Neural progenitor cell (in vitro differentiated cells): ENCODE measurements at regions not wholly inside any gene's neighbourhood (a gene's known extent, or its start where the extent isn't known, plus 50 kb on each side); places are given as distances from the start of the nearest gene placed in this dataset.

ENCODE experiments used
- DNase-seq: peaks from one replicate; pipeline ENCODE4 v3.0.0-alpha.2; 2016; ENCODE audit warnings: low spot score
- H2AFZ ChIP-seq: fragments of 200-600 bp; sonication (generic); replicated peaks from 2 replicates; pipeline ENCODE4 v1.6.1; 2016; ENCODE audit warnings: antibody characterized with exemption
- H3F3A ChIP-seq: fragments of 200-600 bp; sonication (generic); 2 replicates; pipeline ENCODE4 v1.6.1; 2016; ENCODE audit warnings: antibody characterized with exemption, low read depth
- H3K27ac ChIP-seq: fragments of 200-600 bp; sonication (generic); 2 replicates; pipeline ENCODE4 v1.5.1; 2016; ENCODE audit warnings: mild to moderate bottlenecking
- H3K27me3 ChIP-seq: fragments of 200-600 bp; sonication (generic); 2 replicates; pipeline ENCODE4 v1.6.1; 2016; ENCODE audit warnings: mild to moderate bottlenecking, moderate library complexity
- H3K36me3 ChIP-seq: fragments of 200-600 bp; sonication (generic); 2 replicates; pipeline ENCODE4 v1.5.1; 2016
- H3K4me1 ChIP-seq: fragments of 200-600 bp; sonication (generic); 2 replicates; pipeline ENCODE4 v1.6.1; 2016; ENCODE audit warnings: mixed run types
- H3K4me2 ChIP-seq: fragments of 200-600 bp; sonication (generic); 2 replicates; pipeline ENCODE4 v1.6.1; 2016
- H3K4me3 ChIP-seq: fragments of 200-600 bp; sonication (generic); 2 replicates; pipeline ENCODE4 v1.5.1; 2016
- H3K79me2 ChIP-seq: fragments of 200-600 bp; sonication (generic); 2 replicates; pipeline ENCODE4 v1.6.1; 2016; ENCODE audit warnings: low read depth
- H3K9ac ChIP-seq: fragments of 200-600 bp; sonication (generic); 2 replicates; pipeline ENCODE4 v1.6.1; 2016
- H3K9me3 ChIP-seq: fragments of 200-600 bp; sonication (generic); 2 replicates; pipeline ENCODE4 v1.5.1; 2016; ENCODE audit warnings: low read depth
- H4K20me1 ChIP-seq: fragments of 200-600 bp; sonication (generic); 2 replicates; pipeline ENCODE4 v1.6.1; 2016; ENCODE audit warnings: low read depth
- H3K27ac Mint-ChIP-seq: 3 replicates; pipeline ENCODE4 v1.8.0; 2021; ENCODE audit warnings: mixed read lengths
- H3K27me3 Mint-ChIP-seq: 2 replicates; pipeline ENCODE4 v1.8.0; 2022; ENCODE audit warnings: low read depth, mild to moderate bottlenecking, inconsistent platforms, moderate library complexity, mixed read lengths; ENCODE audit not compliant: insufficient read depth
- H3K36me3 Mint-ChIP-seq: 3 replicates; pipeline ENCODE4 v1.8.0; 2021; ENCODE audit warnings: mixed read lengths
- H3K4me1 Mint-ChIP-seq: 3 replicates; pipeline ENCODE4 v1.8.0; 2021; ENCODE audit warnings: mixed read lengths
- H3K4me3 Mint-ChIP-seq: 3 replicates; pipeline ENCODE4 v1.8.0; 2021; ENCODE audit warnings: mild to moderate bottlenecking, moderate library complexity, mixed read lengths
- H3K9me3 Mint-ChIP-seq: 3 replicates; pipeline ENCODE4 v1.8.0; 2020; ENCODE audit warnings: mixed read lengths
- CTCF ChIP-seq: fragments of 200-600 bp; sonication (generic); IDR thresholded peaks from 2 replicates; pipeline ENCODE4 v1.5.1; 2017; ENCODE audit warnings: antibody characterized with exemption, mild to moderate bottlenecking
- EZH2 ChIP-seq: fragments of 200-600 bp; sonication (generic); IDR thresholded peaks from 2 replicates; pipeline ENCODE4 v1.6.1; 2017; ENCODE audit warnings: antibody characterized with exemption, mild to moderate bottlenecking, moderate library complexity
- EZH2phosphoT487 ChIP-seq: fragments of 200-600 bp; sonication (generic); IDR thresholded peaks from 2 replicates; pipeline ENCODE4 v1.6.1; 2017; ENCODE audit warnings: antibody characterized with exemption

GRCh38 chr17:53142890-53143289 is 679.8 kb upstream of the KIF2B start:
- Histone ChIP-seq H3F3A (no peaks in the 10 kb centered on the region), H3K79me2 (no peaks in the 10 kb centered on the region), H3K9me3 (no peaks in the 10 kb centered on the region), H3K27ac (no peak overlapping the region), H3K4me1 (peaks cover 11% of the 10 kb centered on the region), H3K27me3 (no peaks in the 10 kb centered on the region), H2AFZ (peak overlapping the region; percentile 39), H4K20me1 (no peaks in the 10 kb centered on the region), H3K9ac (no peak overlapping the region), H3K36me3 (no peaks in the 10 kb centered on the region), H3K4me2 (peak overlapping the region; percentile 41), H3K4me3 (no peak overlapping the region)
- peaks cover 2% of the 10 kb centered on the region for H3K4me1 Mint-ChIP-seq
- no peaks in the 10 kb centered on the region for H3K36me3 Mint-ChIP-seq
- H3K4me3 Mint-ChIP-seq, result no peak overlapping the region
- H3K9me3 Mint-ChIP-seq, result no peaks in the 10 kb centered on the region
- DNase-seq, result peak; percentile 34
- H3K27me3 Mint-ChIP-seq, result peaks cover 2% of the 10 kb centered on the region
- H3K27ac Mint-ChIP-seq, result no peak overlapping the region
- TF ChIP-seq CTCF, result no peak
- no peak for TF ChIP-seq EZH2
- TF ChIP-seq EZH2phosphoT487, result no peak

- Histone ChIP-seq H3K36me3 (no peaks in the 10 kb centered on the region), H4K20me1 (no peaks in the 10 kb centered on the region)
Observed at GRCh38 chr17:53141731-53142130, 681.0 kb upstream of the KIF2B start.

GRCh38 chr17:53141280-53141679 is 681.4 kb upstream of the KIF2B start:
- H2AFZ ChIP-seq, result no peak overlapping the region
- Mint-ChIP-seq H3K36me3 (no peaks in the 10 kb centered on the region), H3K4me3 (no peak overlapping the region), H3K27me3 (peaks cover 2% of the 10 kb centered on the region), H3K9me3 (no peaks in the 10 kb centered on the region), H3K4me1 (peaks cover 2% of the 10 kb centered on the region), H3K27ac (no peak overlapping the region)
- DNase-seq, result no peak
- no peak overlapping the region for H3K27ac ChIP-seq
- no peaks in the 10 kb centered on the region for H3K27me3 ChIP-seq
- no peaks in the 10 kb centered on the region for H3F3A ChIP-seq
- no peaks in the 10 kb centered on the region for H4K20me1 ChIP-seq
- H3K9ac ChIP-seq, result no peak overlapping the region
- H3K36me3 ChIP-seq, result no peaks in the 10 kb centered on the region
- no peak for TF ChIP-seq EZH2
- no peak for TF ChIP-seq EZH2phosphoT487
- no peak for TF ChIP-seq CTCF
- H3K9me3 ChIP-seq, result no peaks in the 10 kb centered on the region
- H3K4me2 ChIP-seq, result no peak overlapping the region
- H3K79me2 ChIP-seq, result no peaks in the 10 kb centered on the region
- H3K4me3 ChIP-seq, result no peak overlapping the region
- peaks cover 11% of the 10 kb centered on the region for H3K4me1 ChIP-seq

More at GRCh38 chr17:53141731-53142130, 681.0 kb upstream of the KIF2B start:
- Histone ChIP-seq H3K4me1 (peaks cover 11% of the 10 kb centered on the region), H3K27me3 (no peaks in the 10 kb centered on the region), H3K9me3 (no peaks in the 10 kb centered on the region), H3K9ac (no peak overlapping the region), H3F3A (no peaks in the 10 kb centered on the region), H2AFZ (no peak overlapping the region), H3K4me3 (no peak overlapping the region), H3K4me2 (no peak overlapping the region), H3K27ac (no peak overlapping the region), H3K79me2 (no peaks in the 10 kb centered on the region)
- H3K27ac Mint-ChIP-seq, result no peak overlapping the region
- H3K4me1 Mint-ChIP-seq, result peaks cover 2% of the 10 kb centered on the region
- H3K4me3 Mint-ChIP-seq, result no peak overlapping the region
- DNase-seq, result no peak
- H3K9me3 Mint-ChIP-seq, result no peaks in the 10 kb centered on the region
- no peaks in the 10 kb centered on the region for H3K36me3 Mint-ChIP-seq
- H3K27me3 Mint-ChIP-seq, result peaks cover 2% of the 10 kb centered on the region
- TF ChIP-seq EZH2 (no peak), CTCF (no peak), EZH2phosphoT487 (no peak)
